ENCODE measurements at regions not wholly inside any gene's neighbourhood (a gene's known extent, or its start where the extent isn't known, plus 50 kb on each side); places are given as distances from the start of the nearest gene placed in this dataset.

DNA sequence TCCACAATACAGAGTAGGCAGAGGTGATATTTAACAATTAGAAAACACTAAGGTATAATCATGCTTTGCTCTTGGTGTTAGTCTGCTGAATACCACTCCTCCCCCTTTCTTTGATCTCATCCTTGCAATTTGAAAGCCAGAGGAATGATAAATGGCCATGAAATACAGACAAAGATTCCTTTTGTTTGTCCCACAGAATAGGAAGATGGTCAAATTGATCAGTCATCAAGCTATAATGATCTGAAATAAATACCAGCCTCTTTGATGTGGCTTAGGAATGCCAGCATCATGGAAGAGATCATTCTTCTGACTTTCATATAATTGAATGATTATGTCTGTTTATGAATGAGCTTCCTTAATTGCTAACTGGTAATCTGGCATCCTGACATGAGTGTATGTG, 1541.7 kb upstream of the CDH8 start:
- H3K4me3 ChIP-seq (ENCODE audit: control insufficient read depth, low read depth, low read length), result no peak overlapping the region
- DNase-seq (ENCODE audit: low read depth), result no peak
- TF ChIP-seq CTCF (conservative IDR thresholded peaks at IDR 0.05; ENCODE audit: control insufficient read depth, insufficient read depth, low read depth, low read length), result no peak

GRCh38 chr16:63575041-63575440, 1538.8 kb upstream of the CDH8 start:
- no peak overlapping the region for H3K4me3 ChIP-seq (ENCODE audit: control insufficient read depth, low read depth, low read length)
- TF ChIP-seq CTCF (conservative IDR thresholded peaks at IDR 0.05; ENCODE audit: control insufficient read depth, insufficient read depth, low read depth, low read length), result no peak
- no peak for DNase-seq (ENCODE audit: low read depth)

DNA sequence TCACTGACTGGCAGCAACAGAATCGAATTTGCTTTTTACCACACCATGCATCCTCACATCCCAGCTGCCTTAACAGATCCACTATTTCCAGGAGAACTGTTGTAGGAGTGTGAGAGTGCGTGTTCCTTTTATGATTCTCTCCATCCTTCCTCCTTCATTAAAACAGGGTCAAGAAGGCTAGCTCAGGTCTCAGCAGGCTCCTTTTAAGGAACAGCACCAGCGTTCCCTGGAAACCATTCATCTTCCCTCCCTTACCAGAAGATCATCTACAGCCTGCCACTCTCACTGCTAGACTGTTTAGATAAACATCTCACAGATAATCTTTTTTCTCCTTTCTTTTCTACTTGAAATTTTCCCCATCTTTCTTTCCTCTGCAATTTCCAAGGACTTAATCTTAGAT, 1531.9 kb upstream of the CDH8 start:
- no peak for DNase-seq (ENCODE audit: low read depth)
- no peak for TF ChIP-seq CTCF (conservative IDR thresholded peaks at IDR 0.05; ENCODE audit: control insufficient read depth, insufficient read depth, low read depth, low read length)
- H3K4me3 ChIP-seq (ENCODE audit: control insufficient read depth, low read depth, low read length), result no peak overlapping the region

- DNase-seq (ENCODE audit: low read depth), result no peak
- no peak for TF ChIP-seq CTCF (conservative IDR thresholded peaks at IDR 0.05; ENCODE audit: control insufficient read depth, insufficient read depth, low read depth, low read length)
- H3K4me3 ChIP-seq (ENCODE audit: control insufficient read depth, low read depth, low read length), result no peak overlapping the region
Measured at GRCh38 chr16:63563819-63564505, 1527.7 kb upstream of the CDH8 start.

GRCh38 chr16:63553980-63554379, 1517.7 kb upstream of the CDH8 start:
- TF ChIP-seq CTCF (conservative IDR thresholded peaks at IDR 0.05; ENCODE audit: control insufficient read depth, insufficient read depth, low read depth, low read length), result no peak
- no peak for DNase-seq (ENCODE audit: low read depth)

GRCh38 chr16:63539276-63539675, 1503.0 kb upstream of the CDH8 start:
- no peak overlapping the region for H3K4me3 ChIP-seq (ENCODE audit: control insufficient read depth, low read depth, low read length)
- TF ChIP-seq CTCF (conservative IDR thresholded peaks at IDR 0.05; ENCODE audit: control insufficient read depth, insufficient read depth, low read depth, low read length), result no peak
- DNase-seq (ENCODE audit: low read depth), result no peak

More at GRCh38 chr16:63553980-63554379, 1517.7 kb upstream of the CDH8 start:
- H3K4me3 ChIP-seq (ENCODE audit: control insufficient read depth, low read depth, low read length), result no peak overlapping the region

- H3K4me3 ChIP-seq (ENCODE audit: control insufficient read depth, low read depth, low read length), result no peak overlapping the region
- TF ChIP-seq CTCF (conservative IDR thresholded peaks at IDR 0.05; ENCODE audit: control insufficient read depth, insufficient read depth, low read depth, low read length), result no peak
- DNase-seq (ENCODE audit: low read depth), result no peak
Measured at GRCh38 chr16:63530974-63531373, 1494.7 kb upstream of the CDH8 start.
